Caco-2 (cell line): ENCODE measurements at regions not wholly inside any gene's neighbourhood (a gene's known extent, or its start where the extent isn't known, plus 50 kb on each side); places are given as distances from the start of the nearest gene placed in this dataset.

ENCODE experiments used
- BruUV-seq: library from RNA; stranded (reverse); fragments of 400-500 nt; replicated peaks from 2 replicates; lab custom pipeline; 2021; lab: Mats Ljungman, UMichigan
- CTCF ChIA-PET: fragments of 300-600 bp; sonication (Branson Sonifier 250); formaldehyde crosslinking; loops from one replicate; lab custom pipeline; 2022; ENCODE audit warnings: antibody characterized with exemption; lab: Charles Lee
- POLR2A ChIA-PET: fragments of 300-600 bp; sonication (Branson Sonifier 250); formaldehyde crosslinking; loops from one replicate; lab custom pipeline; 2022; ENCODE audit warnings: antibody characterized with exemption; lab: Charles Lee
- DNase-seq, 2 experiments: peaks; one replicate each; pipeline versions ENCODE4 v3.0.0 to v3.0.0-alpha.2; 2020 to 2022
- H3K27me3 ChIP-seq: replicated peaks from 2 replicates; pipeline ENCODE4 v1.6.0; 2011; ENCODE audit warnings: low read length; ENCODE audit not compliant: control insufficient read depth, insufficient read depth
- H3K36me3 ChIP-seq: 2 replicates; pipeline ENCODE4 v1.5.1; 2011; ENCODE audit warnings: low read length; ENCODE audit not compliant: control insufficient read depth, insufficient read depth
- H3K4me1 ChIP-seq: fragments of 250-450 bp; sonication (Bioruptor Pico); 2 replicates; pipeline ENCODE4 v1.5.1; 2020; ENCODE audit warnings: mild to moderate bottlenecking
- H3K4me3 ChIP-seq: 2 replicates; pipeline ENCODE4 v1.5.1; 2011; ENCODE audit warnings: low read depth, mild to moderate bottlenecking, control low read depth, low read length
- H3K9me3 ChIP-seq: fragments of 250-450 bp; sonication (Bioruptor Pico); 2 replicates; pipeline ENCODE4 v1.5.1; 2020; ENCODE audit warnings: mild to moderate bottlenecking, moderate library complexity
- H3K27ac Mint-ChIP-seq: one replicate; pipeline ENCODE4 v1.8.0; 2022; ENCODE audit warnings: mixed read lengths; ENCODE audit not compliant: unreplicated experiment
- H3K27me3 Mint-ChIP-seq: one replicate; pipeline ENCODE4 v1.8.0; 2022; ENCODE audit warnings: mixed read lengths; ENCODE audit not compliant: insufficient read depth, unreplicated experiment
- H3K36me3 Mint-ChIP-seq: one replicate; pipeline ENCODE4 v1.8.0; 2022; ENCODE audit warnings: mild to moderate bottlenecking, mixed read lengths; ENCODE audit not compliant: insufficient read depth, unreplicated experiment
- H3K4me1 Mint-ChIP-seq: one replicate; pipeline ENCODE4 v1.8.0; 2022; ENCODE audit warnings: low read depth, mixed read lengths; ENCODE audit not compliant: unreplicated experiment
- H3K4me3 Mint-ChIP-seq: one replicate; pipeline ENCODE4 v1.8.0; 2022; ENCODE audit warnings: mild to moderate bottlenecking, moderate library complexity, mixed read lengths; ENCODE audit not compliant: unreplicated experiment
- H3K9me3 Mint-ChIP-seq: one replicate; pipeline ENCODE4 v1.8.0; 2022; ENCODE audit warnings: mixed read lengths; ENCODE audit not compliant: unreplicated experiment
- CTCF ChIP-seq, 2 experiments: fragments of 200-600 bp in 1 of 2; IDR thresholded peaks; 1 replicate in 1 of 2; 2 replicates in 1 of 2; pipeline versions ENCODE4 v1.5.1 to v1.8.0; 2011 to 2022; ENCODE audit warnings: antibody characterized with exemption in 1 of 2, control low read depth in 1 of 2, inconsistent platforms in 1 of 2, low read depth in 1 of 2, low read length in 1 of 2, mild to moderate bottlenecking in 1 of 2, moderate library complexity in 1 of 2; ENCODE audit not compliant: insufficient read depth in 1 of 2, severe bottlenecking in 1 of 2, unreplicated experiment in 1 of 2
- intact Hi-C: fragments of 100-400 bp; cut with micrococcal nuclease; formaldehyde crosslinking; loops from one replicate; pipeline ENCODE4 v1.10.0; 2022; ENCODE audit not compliant: unreplicated experiment

GRCh38 chr4:147284256-147284835 is 196.6 kb upstream of the EDNRA start:
- H3K9me3 Mint-ChIP-seq: peaks cover 11% of the 10 kb centered on the region
- H3K27me3 Mint-ChIP-seq: no peaks in the 10 kb centered on the region
- TF ChIP-seq CTCF (IDR thresholded peaks at IDR 0.05; ENCODE audit: insufficient read depth in 1 of 2, low read depth in 1 of 2, low read length in 1 of 2, severe bottlenecking in 1 of 2, unreplicated experiment in 1 of 2): no peak
- no peak overlapping the region for H3K27ac Mint-ChIP-seq
- Histone ChIP-seq H3K4me3 (no peak overlapping the region), H3K4me1 (no peaks in the 10 kb centered on the region), H3K36me3 (no peaks in the 10 kb centered on the region), H3K27me3 (no peaks in the 10 kb centered on the region), H3K9me3 (no peaks in the 10 kb centered on the region)
- intact Hi-C loops: no loop called here
- CTCF ChIA-PET: no interaction called here
- H3K4me1 Mint-ChIP-seq: no peaks in the 10 kb centered on the region
- no peak overlapping the region for H3K4me3 Mint-ChIP-seq
- no peak for DNase-seq
- BruUV-seq: no TSS peak
- POLR2A ChIA-PET: no interaction called here
- H3K36me3 Mint-ChIP-seq: no peaks in the 10 kb centered on the region

GRCh38 chr4:147284935-147285334 is 196.0 kb upstream of the EDNRA start:
- H3K36me3 Mint-ChIP-seq: no peaks in the 10 kb centered on the region
- ChIA-PET CTCF (no interaction called here), POLR2A (no interaction called here)
- no peaks in the 10 kb centered on the region for H3K4me1 Mint-ChIP-seq
- intact Hi-C loops: no loop called here
- Histone ChIP-seq H3K36me3 (no peaks in the 10 kb centered on the region), H3K9me3 (no peaks in the 10 kb centered on the region), H3K4me1 (no peaks in the 10 kb centered on the region), H3K27me3 (no peaks in the 10 kb centered on the region), H3K4me3 (no peak overlapping the region)
- no peak overlapping the region for H3K4me3 Mint-ChIP-seq
- no peak for DNase-seq
- TF ChIP-seq CTCF (IDR thresholded peaks at IDR 0.05; ENCODE audit: insufficient read depth in 1 of 2, low read depth in 1 of 2, low read length in 1 of 2, severe bottlenecking in 1 of 2, unreplicated experiment in 1 of 2): no peak
- no peak overlapping the region for H3K27ac Mint-ChIP-seq
- H3K9me3 Mint-ChIP-seq: peaks cover 11% of the 10 kb centered on the region
- H3K27me3 Mint-ChIP-seq: no peaks in the 10 kb centered on the region
- no TSS peak for BruUV-seq

GRCh38 chr4:147285751-147286150 is 195.1 kb upstream of the EDNRA start:
- H3K4me1 ChIP-seq: no peaks in the 10 kb centered on the region
- no peak overlapping the region for H3K4me3 ChIP-seq
- intact Hi-C loops: no loop called here
- Mint-ChIP-seq H3K9me3 (peaks cover 4% of the 10 kb centered on the region), H3K27me3 (no peaks in the 10 kb centered on the region), H3K27ac (no peak overlapping the region), H3K4me3 (no peak overlapping the region), H3K4me1 (no peaks in the 10 kb centered on the region), H3K36me3 (no peaks in the 10 kb centered on the region)
- ChIA-PET POLR2A (no interaction called here), CTCF (no interaction called here)
- no TSS peak for BruUV-seq
- H3K9me3 ChIP-seq: no peaks in the 10 kb centered on the region
- TF ChIP-seq CTCF (IDR thresholded peaks at IDR 0.05; ENCODE audit: insufficient read depth in 1 of 2, low read depth in 1 of 2, low read length in 1 of 2, severe bottlenecking in 1 of 2, unreplicated experiment in 1 of 2): no peak
- H3K27me3 ChIP-seq: no peaks in the 10 kb centered on the region
- no peak for DNase-seq
- no peaks in the 10 kb centered on the region for H3K36me3 ChIP-seq
